HCT116 (cell line): ENCODE measurements at regions not wholly inside any gene's neighbourhood (a gene's known extent, or its start where the extent isn't known, plus 50 kb on each side); places are given as distances from the start of the nearest gene placed in this dataset.

Experiments used
- ATAC-seq: fragments of 200-7000 bp; cut with Tn5 transposase; 2 replicates; pipeline ENCODE4 v1.9.1; 2020; ENCODE audit warnings: mild to moderate bottlenecking, moderate library complexity
- BruUV-seq: library from RNA; stranded (reverse); fragments of 400-500 nt; replicated peaks from 2 replicates; lab custom pipeline; 2021; lab: Mats Ljungman, UMichigan
- CTCF ChIA-PET: fragments of 300-600 bp; sonication (Branson Sonifier 250); formaldehyde crosslinking; loops from one replicate; lab custom pipeline; 2021; ENCODE audit warnings: antibody characterized with exemption; lab: Charles Lee
- POLR2A ChIA-PET: fragments of 300-600, 350-600 bp; sonication (Branson Sonifier 250); formaldehyde crosslinking; loops from one replicate; lab custom pipeline; 2021; ENCODE audit warnings: antibody characterized with exemption; lab: Charles Lee
- RAD21 ChIA-PET, 2 experiments: fragments of 300-600 bp; sonication (Branson Sonifier 250); formaldehyde crosslinking; loops; one replicate each; lab custom pipeline; 2023; ENCODE audit warnings: low total read pairs in 2 of 2; ENCODE audit not compliant: uncharacterized antibody in 2 of 2, unreplicated experiment in 2 of 2, low non-redundant PET in 1 of 2; lab: Charles Lee
- DNase-seq: peaks from one replicate; pipeline ENCODE4 v3.0.0-alpha.2; 2010; ENCODE audit warnings: low read depth, low spot score
- H2AFZ ChIP-seq: fragments of 200-600 bp; shearing (Covaris generic), sonication (generic); 2 replicates; pipeline ENCODE4 v1.6.1; 2017; ENCODE audit warnings: low read depth, mixed run types, mixed read lengths, antibody characterized with exemption, low read length; ENCODE audit not compliant: poor library complexity, severe bottlenecking
- H3K27ac ChIP-seq: 2 replicates; pipeline ENCODE4 v1.5.1; 2012; ENCODE audit warnings: low read depth, low read length
- H3K27me3 ChIP-seq: fragments of 200-600 bp; sonication (generic); 2 replicates; pipeline ENCODE4 v1.6.1; 2016; ENCODE audit warnings: mixed run types, low read length, mixed read lengths; ENCODE audit not compliant: insufficient read depth
- H3K36me3 ChIP-seq, 2 experiments: fragments of 200-500 bp in 1 of 2; fragments of 200-600 bp in 1 of 2; sonication (Bioruptor generic) in 1 of 2; sonication (generic) in 1 of 2; 2 replicates each; pipeline versions ENCODE4 v1.5.1 to v1.6.1; 2014 to 2016; ENCODE audit warnings: low read length in 2 of 2, inconsistent platforms in 1 of 2, mixed read lengths in 1 of 2, mixed run types in 1 of 2; ENCODE audit not compliant: insufficient read depth in 2 of 2, control insufficient read depth in 1 of 2
- H3K4me1 ChIP-seq, 2 experiments: fragments of 200-600 bp in 1 of 2; sonication (generic) in 1 of 2; 2 replicates each; pipeline versions ENCODE4 v1.5.1 to v1.6.1; 2012 to 2017; ENCODE audit warnings: low read length in 2 of 2, inconsistent platforms in 1 of 2, mild to moderate bottlenecking in 1 of 2, mixed read lengths in 1 of 2, mixed run types in 1 of 2, moderate library complexity in 1 of 2; ENCODE audit not compliant: insufficient read depth in 2 of 2, control insufficient read depth in 1 of 2
- H3K4me2 ChIP-seq: fragments of 200-600 bp; sonication (generic); 2 replicates; pipeline ENCODE4 v1.6.1; 2017; ENCODE audit warnings: mixed run types, low read length, mixed read lengths
- H3K4me3 ChIP-seq, 2 experiments: fragments of 200-600 bp in 1 of 2; sonication (generic) in 1 of 2; replicated peaks in 1 of 2; 2 replicates each; pipeline ENCODE4 v1.5.1; 2011 to 2016; ENCODE audit warnings: low read length in 2 of 2, control low read depth in 1 of 2, low read depth in 1 of 2, mild to moderate bottlenecking in 1 of 2, mixed read lengths in 1 of 2, mixed run types in 1 of 2
- H3K79me2 ChIP-seq: fragments of 200-600 bp; sonication (generic); 2 replicates; pipeline ENCODE4 v1.6.1; 2017; ENCODE audit warnings: mild to moderate bottlenecking, mixed run types, low read length, moderate library complexity, mixed read lengths; ENCODE audit not compliant: insufficient read depth
- H3K9ac ChIP-seq: fragments of 200-600 bp; sonication (generic); 2 replicates; pipeline ENCODE4 v1.6.1; 2016; ENCODE audit warnings: low read length, mixed read lengths
- H3K9me2 ChIP-seq: fragments of 200-600 bp; sonication (generic), shearing (Covaris generic); 2 replicates; pipeline ENCODE4 v1.6.1; 2017; ENCODE audit warnings: mixed run types, mild to moderate bottlenecking, moderate library complexity; ENCODE audit not compliant: insufficient read depth
- H3K9me3 ChIP-seq, 2 experiments: fragments of 200-500 bp in 1 of 2; fragments of 200-600 bp in 1 of 2; sonication (Bioruptor generic) in 1 of 2; sonication (generic) in 1 of 2; 2 replicates each; pipeline ENCODE4 v1.6.1; 2014 to 2017; ENCODE audit warnings: low read length in 2 of 2, mixed read lengths in 2 of 2, inconsistent platforms in 1 of 2, low read depth in 1 of 2, mild to moderate bottlenecking in 1 of 2, mixed run types in 1 of 2, moderate library complexity in 1 of 2; ENCODE audit not compliant: control insufficient read depth in 1 of 2, insufficient read depth in 1 of 2
- H4K20me1 ChIP-seq: fragments of 200-600 bp; sonication (generic), shearing (Covaris generic); 2 replicates; pipeline ENCODE4 v1.6.1; 2017; ENCODE audit warnings: mixed run types, mild to moderate bottlenecking, moderate library complexity; ENCODE audit not compliant: insufficient read depth
- ATF3 ChIP-seq: IDR thresholded peaks from 2 replicates; pipeline ENCODE4 v1.6.1; 2012
- CEBPB ChIP-seq: IDR thresholded peaks from 2 replicates; pipeline ENCODE4 v1.6.1; 2012; ENCODE audit warnings: low read depth
- CTCF ChIP-seq, 3 experiments: fragments of 200-600 bp in 1 of 3; sonication (generic) in 1 of 3; IDR thresholded peaks in 2 of 3; conservative IDR thresholded peaks in 1 of 3; 2 replicates each; pipeline ENCODE4 v1.5.1; 2012 to 2017; ENCODE audit warnings: low read depth in 2 of 3, low read length in 2 of 3, antibody characterized with exemption in 1 of 3, borderline replicate concordance in 1 of 3, control low read depth in 1 of 3, mild to moderate bottlenecking in 1 of 3, mixed read lengths in 1 of 3, mixed run types in 1 of 3, moderate library complexity in 1 of 3; ENCODE audit not compliant: insufficient read depth in 1 of 3
- EGR1 ChIP-seq: IDR thresholded peaks from 2 replicates; pipeline ENCODE4 v1.6.1; 2012; ENCODE audit warnings: low read depth
- ELF1 ChIP-seq: IDR thresholded peaks from 2 replicates; pipeline ENCODE4 v1.6.1; 2012; ENCODE audit warnings: low read depth, borderline replicate concordance
- EZH2 ChIP-seq: fragments of 200-600 bp; sonication (generic); IDR thresholded peaks from 2 replicates; pipeline ENCODE4 v1.6.1; 2017; ENCODE audit warnings: antibody characterized with exemption, mixed run types
- EZH2phosphoT487 ChIP-seq: fragments of 200-600 bp; IDR thresholded peaks from 2 replicates; pipeline ENCODE4 v1.6.1; 2018; ENCODE audit warnings: antibody characterized with exemption, borderline replicate concordance
- FOSL1 ChIP-seq: IDR thresholded peaks from 2 replicates; pipeline ENCODE4 v1.6.1; 2012; ENCODE audit warnings: low read depth
- JUND ChIP-seq: IDR thresholded peaks from 2 replicates; pipeline ENCODE4 v1.6.1; 2012
- POLR2A ChIP-seq: IDR thresholded peaks from 2 replicates; pipeline ENCODE4 v1.7.0; 2011; ENCODE audit warnings: borderline replicate concordance; ENCODE audit not compliant: insufficient read depth, insufficient read length; ENCODE audit errors: extremely low read depth
- POLR2AphosphoS5 ChIP-seq: IDR thresholded peaks from 2 replicates; pipeline ENCODE4 v1.6.1; 2011; ENCODE audit warnings: mild to moderate bottlenecking, low read depth, low read length, moderate library complexity
- REST ChIP-seq: IDR thresholded peaks from 2 replicates; pipeline ENCODE4 v1.6.1; 2012; ENCODE audit warnings: low read depth
- SP1 ChIP-seq: IDR thresholded peaks from 2 replicates; pipeline ENCODE4 v1.6.1; 2012; ENCODE audit warnings: low read depth
- SRF ChIP-seq: IDR thresholded peaks from 2 replicates; pipeline ENCODE4 v1.6.1; 2012; ENCODE audit warnings: low read depth
- YY1 ChIP-seq: IDR thresholded peaks from 2 replicates; pipeline ENCODE4 v1.6.1; 2011; ENCODE audit warnings: low read length, low read depth, moderate library complexity, mild to moderate bottlenecking; ENCODE audit not compliant: insufficient replicate concordance; ENCODE audit errors: extremely low read depth
- intact Hi-C: fragments of 100-400 bp; cut with micrococcal nuclease; formaldehyde crosslinking; loops from 2 replicates; pipeline ENCODE4 v1.10.0; 2022

GRCh38 chr7:159250471-159250870, 105.8 kb upstream of the VIPR2 start:
- DNase-seq: no peak
- Histone ChIP-seq H3K79me2 (no peaks in the 10 kb centered on the region), H4K20me1 (no peaks in the 10 kb centered on the region), H3K4me1 (no peaks in the 10 kb centered on the region), H3K9ac (no peak overlapping the region), H3K36me3 (no peaks in the 10 kb centered on the region), H3K27me3 (peaks cover 40% of the 10 kb centered on the region), H3K9me2 (no peaks in the 10 kb centered on the region), H3K9me3 (no peaks in the 10 kb centered on the region), H3K27ac (no peak overlapping the region), H3K4me2 (no peak overlapping the region), H2AFZ (no peak overlapping the region), H3K4me3 (no peak overlapping the region)
- no peak for ATAC-seq
- POLR2A ChIA-PET: no interaction called here
- CTCF ChIA-PET: no interaction called here
- RAD21 ChIA-PET: no interaction called here
- TF ChIP-seq EZH2 (no peak), FOSL1 (no peak), SRF (no peak), ELF1 (no peak), JUND (no peak), EGR1 (no peak), CEBPB (no peak), EZH2phosphoT487 (no peak), ATF3 (no peak), POLR2AphosphoS5 (no peak), YY1 (no peak), POLR2A (no peak), REST (no peak), SP1 (no peak), CTCF (IDR thresholded peaks at IDR 0.05 in 2 of 3, conservative IDR thresholded peaks at IDR 0.05 in 1 of 3; ENCODE audit: borderline replicate concordance in 1 of 3, insufficient read depth in 1 of 3, low read depth in 2 of 3, low read length in 2 of 3) (no peak)
- intact Hi-C loops: no loop called here
- no TSS peak for BruUV-seq
